ENCODE measurements at regions not wholly inside any gene's neighbourhood (a gene's known extent, or its start where the extent isn't known, plus 50 kb on each side); places are given as distances from the start of the nearest gene placed in this dataset.

GRCh38 chrX:23515028-23515427 is 152.3 kb upstream of the PRDX4 start:
- TF ChIP-seq TIGD3 (CRISPR knock-in tag; IDR thresholded peaks at IDR 0.05; ENCODE audit: borderline replicate concordance), result no peak
- TF ChIP-seq MLXIP (CRISPR knock-in tag; IDR thresholded peaks at IDR 0.05; ENCODE audit: borderline replicate concordance), result no peak

Data from HepG2 (cell line).